ENCODE measurements at regions not wholly inside any gene's neighbourhood (a gene's known extent, or its start where the extent isn't known, plus 50 kb on each side); places are given as distances from the start of the nearest gene placed in this dataset.
"Not testable (repeated sequence)": the region's sequence is repeated elsewhere in the genome, so short reads cannot be mapped to it uniquely, and the experiment has no call there.

DNA sequence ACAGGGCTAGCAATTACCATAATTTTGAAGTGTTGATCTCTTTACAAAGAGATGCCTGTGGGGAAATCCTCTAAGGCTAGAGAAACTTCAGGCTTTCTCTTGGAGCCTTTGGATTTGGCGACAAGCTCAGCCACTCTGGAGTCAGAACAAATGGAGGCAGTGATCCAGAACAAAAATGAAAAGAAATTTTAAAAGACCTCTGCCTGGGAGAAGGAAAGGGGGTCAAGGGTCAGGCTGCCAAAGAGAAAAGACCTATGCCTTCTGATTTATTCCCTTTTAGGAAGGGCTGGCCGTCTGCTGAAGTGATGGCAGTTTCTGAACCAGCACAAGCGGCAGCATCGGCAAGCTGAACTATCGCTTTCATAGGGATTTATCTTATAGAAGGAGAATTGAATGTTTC is 140.8 kb upstream of the SFRP2 start:
- DNase-seq: no peak

GRCh38 chr4:153927451-153927850 is 138.6 kb upstream of the SFRP2 start:
- DNase-seq: no peak

GRCh38 chr4:153922148-153922547 is 133.3 kb upstream of the SFRP2 start:
- DNase-seq: no peak

- DNase-seq: no peak
These were observed 130.8 kb upstream of the SFRP2 start for GRCh38 chr4:153919667-153920066.

GRCh38 chr4:153916273-153916755 is 127.4 kb upstream of the SFRP2 start:
- no peak for DNase-seq

DNA sequence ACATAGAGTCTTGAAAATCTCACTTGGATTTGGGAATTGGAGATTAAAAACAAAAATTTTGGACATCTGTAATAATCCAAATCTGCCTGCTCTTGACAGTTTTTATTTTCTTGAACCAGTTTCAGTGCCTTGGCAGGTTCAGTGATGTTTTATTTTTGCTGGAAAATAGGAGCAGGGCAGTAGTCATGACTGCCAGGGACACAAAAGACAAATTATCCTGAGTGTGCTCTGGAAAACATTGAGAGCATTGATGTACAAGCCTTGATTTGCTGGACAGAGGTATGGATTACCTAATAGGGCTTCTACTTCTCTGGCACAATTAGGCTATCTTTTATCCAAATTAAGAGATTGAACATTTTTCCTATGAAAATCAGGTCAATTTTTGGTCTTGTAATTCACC is 123.4 kb upstream of the SFRP2 start:
- no peak for DNase-seq

GRCh38 chr4:153909672-153910071 is 120.8 kb upstream of the SFRP2 start:
- DNase-seq: no peak

DNA sequence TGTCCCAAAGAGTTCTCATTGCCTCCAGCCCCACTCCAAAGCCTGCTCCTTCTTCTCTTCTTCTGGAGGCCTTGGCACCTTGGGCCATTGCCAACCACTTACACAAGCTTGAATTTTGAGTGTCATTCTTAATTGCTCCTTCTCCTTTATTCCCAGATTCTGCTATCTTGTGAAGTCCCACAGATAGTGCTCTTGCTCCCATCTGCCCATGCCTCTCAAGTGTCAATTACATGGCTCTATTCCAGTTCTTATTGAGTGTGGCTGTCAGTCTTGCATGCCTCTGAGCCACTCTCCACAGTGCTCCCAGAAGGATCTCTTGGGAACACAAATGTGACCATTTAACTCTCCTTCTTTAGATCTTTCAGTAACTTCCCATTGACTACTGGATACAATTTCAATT is 117.3 kb upstream of the SFRP2 start:
- no peak for DNase-seq

DNA sequence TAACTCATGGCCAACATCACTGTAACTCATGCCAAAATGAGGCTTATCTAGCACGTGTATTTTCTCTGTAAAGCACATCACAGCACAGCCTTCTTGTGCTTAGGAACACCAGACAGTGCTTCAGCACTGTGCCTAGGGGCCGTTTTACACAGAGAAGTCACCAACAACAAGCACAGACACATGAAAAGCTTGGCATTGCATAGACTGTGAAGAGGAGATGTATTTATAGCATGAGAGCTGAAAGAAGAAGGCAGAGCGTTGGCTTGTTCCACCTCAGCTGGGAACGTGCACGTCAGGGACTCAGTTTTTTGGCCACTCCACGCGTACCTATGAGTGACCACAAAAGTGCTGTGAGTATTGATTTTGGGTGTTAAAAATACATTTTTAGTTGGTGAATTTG is 116.3 kb upstream of the SFRP2 start:
- DNase-seq: no peak

DNA sequence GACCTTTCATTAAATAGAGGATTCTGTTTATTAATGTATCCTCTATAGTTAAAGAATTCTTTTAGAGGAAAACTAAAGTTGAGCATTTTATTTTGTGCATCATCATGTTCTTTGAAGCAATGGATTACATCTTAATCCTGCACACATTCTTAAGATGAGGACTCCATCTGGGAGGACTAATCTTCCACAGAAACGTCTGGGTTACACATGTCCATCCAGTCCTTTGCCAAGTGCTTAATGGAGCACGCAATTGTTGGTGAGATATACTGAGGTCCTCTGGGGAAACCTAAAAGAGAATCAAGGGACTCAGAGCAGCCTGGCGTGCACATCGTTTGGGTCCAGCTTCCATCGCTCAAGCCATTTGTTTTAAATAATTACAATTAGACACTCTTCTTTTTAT is 115.1 kb upstream of the SFRP2 start:
- no peak for DNase-seq

GRCh38 chr4:153901220-153901619 is 112.3 kb upstream of the SFRP2 start:
- no peak for DNase-seq

- no peak for DNase-seq
These were observed 111.5 kb upstream of the SFRP2 start for GRCh38 chr4:153900426-153900825.

DNA sequence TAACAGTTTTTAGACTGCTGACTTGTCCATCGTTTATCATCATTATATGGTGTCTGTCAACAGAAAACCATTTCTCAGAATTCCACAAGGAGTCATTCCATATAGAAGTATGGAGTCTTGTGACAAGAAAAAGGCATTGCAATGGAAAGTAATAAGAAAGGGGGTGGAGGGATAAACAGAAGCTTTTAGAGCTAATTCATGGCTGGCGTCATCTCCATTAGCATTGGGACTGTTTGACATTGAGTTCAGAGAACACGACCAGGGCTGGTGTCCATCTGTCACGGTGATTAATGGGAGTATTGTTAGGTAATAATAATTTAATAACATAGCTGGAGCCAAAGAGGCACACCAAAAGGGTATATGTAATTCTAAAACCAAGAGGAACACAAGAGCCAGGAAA is 101.9 kb upstream of the SFRP2 start:
- DNase-seq: no peak

DNA sequence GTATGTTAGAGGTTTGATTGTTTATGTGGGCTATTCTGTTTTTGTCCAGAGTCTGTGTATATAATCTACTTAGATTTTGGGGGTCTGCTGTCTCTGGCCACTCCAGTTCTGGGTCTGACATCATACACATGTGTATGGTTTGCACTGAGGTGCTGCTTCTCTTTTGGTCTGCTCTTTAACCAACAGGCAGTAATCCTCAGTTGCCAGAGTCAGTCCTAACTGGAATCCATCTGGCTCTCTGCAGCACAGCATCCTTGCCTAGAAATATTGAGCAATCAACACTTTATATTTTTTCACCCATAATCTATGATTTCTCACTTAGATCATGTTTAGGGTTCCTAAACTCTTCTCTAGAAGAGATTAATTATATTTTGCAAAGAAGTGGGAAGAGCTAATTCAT is 98.3 kb upstream of the SFRP2 start:
- DNase-seq: no peak

DNA sequence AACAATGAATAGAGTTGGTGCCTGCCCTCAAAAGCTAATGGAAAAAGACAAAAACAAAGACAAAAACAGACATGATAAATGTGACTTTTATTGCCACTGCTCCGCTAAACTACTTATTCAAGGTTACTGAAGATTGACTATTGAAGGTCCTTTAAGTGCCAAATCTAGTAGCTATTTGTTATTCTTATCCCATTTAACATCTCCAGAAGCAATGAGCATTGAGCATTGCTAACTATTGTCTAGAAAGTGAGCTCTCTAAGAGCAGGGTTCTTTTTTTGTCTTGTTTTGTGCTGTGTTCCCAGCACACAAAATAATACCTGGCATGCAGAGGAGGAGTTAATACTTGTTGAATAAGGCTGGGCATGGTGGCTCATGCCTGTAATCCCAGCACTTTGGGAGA is 95.4 kb upstream of the SFRP2 start:
- no peak for DNase-seq

DNA sequence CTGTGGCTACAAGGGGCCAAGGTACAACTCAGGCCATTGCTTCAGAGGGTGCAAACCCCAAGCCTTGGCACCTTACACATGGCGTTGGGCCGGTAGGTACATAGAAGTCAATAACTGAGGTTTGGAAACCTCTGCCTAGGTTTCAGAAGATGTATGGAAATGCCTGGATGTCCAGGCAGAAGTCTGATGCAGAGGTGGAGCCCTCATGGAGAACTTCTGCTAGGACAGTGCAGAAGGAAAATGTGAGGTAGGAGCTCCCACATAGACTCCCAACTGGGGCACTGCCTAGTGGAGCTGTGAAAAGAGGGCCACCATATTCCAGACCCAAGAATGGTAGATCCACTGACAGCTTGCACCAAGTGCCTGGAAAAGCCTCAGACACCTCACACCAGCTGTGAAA is 92.1 kb upstream of the SFRP2 start:
- DNase-seq: no peak

DNA sequence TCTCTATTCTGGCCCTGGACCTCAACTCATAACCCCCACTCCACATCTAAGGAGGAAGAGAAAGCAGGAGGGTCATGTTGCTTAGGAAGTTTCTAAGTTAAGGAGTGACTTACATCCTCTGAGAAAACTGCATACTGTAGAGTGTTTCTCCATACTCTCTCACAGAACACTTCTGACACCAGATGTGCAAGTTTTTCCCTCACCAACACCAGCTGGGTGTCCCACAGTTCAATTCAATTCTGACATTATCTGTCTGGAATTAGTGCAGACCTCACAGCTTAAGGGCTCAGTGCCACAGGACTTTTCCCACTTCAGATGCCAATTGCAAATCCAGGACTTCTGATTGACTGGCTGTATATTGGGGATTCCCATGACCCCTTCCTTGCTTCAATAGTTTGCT is 89.0 kb upstream of the SFRP2 start:
- no peak for DNase-seq

DNA sequence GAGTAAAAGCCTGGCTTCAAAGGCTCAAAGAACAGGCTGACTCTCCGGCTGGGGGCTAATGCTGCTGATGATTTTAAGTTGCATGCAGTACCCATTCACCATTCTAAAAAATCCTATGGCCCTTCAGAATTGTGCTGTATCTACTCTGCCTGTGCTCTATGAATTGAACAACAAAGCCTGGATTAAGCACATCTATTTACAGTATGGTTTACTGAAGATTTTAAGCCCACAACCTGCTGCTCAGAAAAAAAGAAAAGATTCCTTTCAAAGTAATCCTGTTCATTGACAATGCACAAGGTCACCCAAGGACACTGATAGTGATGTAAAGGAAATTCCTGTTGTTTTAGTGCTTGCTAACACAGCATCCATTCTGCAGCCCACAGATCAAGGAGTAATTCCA is 84.9 kb upstream of the SFRP2 start:
- DNase-seq: no peak

DNA sequence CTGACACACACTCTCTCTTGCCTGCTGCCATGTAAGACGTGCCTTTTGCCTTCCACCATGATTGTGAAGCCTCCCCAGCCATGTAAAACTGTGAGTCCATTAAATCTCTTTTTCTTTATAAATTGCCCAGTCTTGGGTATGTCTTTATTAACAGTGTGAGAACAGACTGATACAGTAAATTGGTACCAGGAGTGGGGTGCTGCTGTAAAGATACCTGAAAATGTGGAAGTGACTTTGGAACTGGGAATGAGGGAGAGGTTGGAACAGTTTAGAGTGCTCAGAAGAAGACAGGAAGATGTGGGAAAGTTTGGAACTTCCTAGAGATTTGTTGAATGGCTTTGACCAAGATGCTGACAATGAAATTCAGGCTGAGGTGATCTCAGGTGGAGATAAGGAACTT is 77.9 kb upstream of the SFRP2 start:
- DNase-seq: not testable (repeated sequence)

DNA sequence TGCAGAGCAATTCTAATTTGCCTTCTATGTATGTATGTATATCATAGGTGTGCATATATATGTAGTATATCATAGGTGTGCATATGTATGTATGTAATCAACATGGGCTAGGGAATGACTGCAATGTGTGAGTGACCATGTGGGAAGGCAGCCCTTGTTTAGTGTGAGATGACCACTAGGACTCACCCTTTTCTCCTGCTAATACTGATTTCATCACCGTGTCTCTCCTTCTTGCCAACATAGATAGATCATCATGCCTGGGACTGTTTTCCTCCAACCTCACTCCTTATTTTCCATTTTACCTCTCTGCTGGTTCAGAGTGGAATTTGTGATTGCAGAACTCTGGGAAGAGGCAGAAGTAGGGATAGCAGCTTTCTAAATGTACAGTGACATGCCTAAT is 63.6 kb upstream of the SFRP2 start:
- DNase-seq: no peak

GRCh38 chr4:153850533-153851280 is 61.8 kb upstream of the SFRP2 start:
- DNase-seq: no peak

- no peak for DNase-seq
These were observed 55.3 kb upstream of the SFRP2 start for GRCh38 chr4:153844144-153844543.

Data from NCI-H2171 treated with DMSO at 0.1 percent for 48 hours (cell line).